Activated naive CD4-positive, alpha-beta T cell treated with anti-CD3 and anti-CD28 coated beads for 36 hours (primary cell): ENCODE measurements at regions not wholly inside any gene's neighbourhood (a gene's known extent, or its start where the extent isn't known, plus 50 kb on each side); places are given as distances from the start of the nearest gene placed in this dataset.
A peak's percentile ranks its signal among the peaks of the same experiment; 100 is the strongest.

Source experiments
- CTCF ChIA-PET: fragments of 350-600 bp; sonication (Branson Sonifier 250); formaldehyde crosslinking; loops from one replicate; lab custom pipeline; 2021; ENCODE audit warnings: antibody characterized with exemption; lab: Charles Lee
- DNase-seq: peaks from one replicate; pipeline ENCODE4 v3.0.0-alpha.2; 2020
- H3K27ac Mint-ChIP-seq: one replicate; pipeline ENCODE4 v1.8.0; 2021; ENCODE audit warnings: mild to moderate bottlenecking, mixed read lengths
- H3K27me3 Mint-ChIP-seq: one replicate; pipeline ENCODE4 v1.8.0; 2021; ENCODE audit warnings: low read depth, mixed read lengths
- H3K36me3 Mint-ChIP-seq: one replicate; pipeline ENCODE4 v1.8.0; 2021; ENCODE audit warnings: low read depth, mixed read lengths
- H3K4me1 Mint-ChIP-seq: one replicate; pipeline ENCODE4 v1.8.0; 2021; ENCODE audit warnings: low read depth, mixed read lengths
- H3K4me3 Mint-ChIP-seq: one replicate; pipeline ENCODE4 v1.8.0; 2021; ENCODE audit warnings: mild to moderate bottlenecking, moderate library complexity, mixed read lengths
- H3K9me3 Mint-ChIP-seq: one replicate; pipeline ENCODE4 v1.8.0; 2021; ENCODE audit warnings: mixed read lengths
- intact Hi-C: fragments of 100-400 bp; cut with micrococcal nuclease; formaldehyde crosslinking; loops from one replicate; pipeline ENCODE4 v1.15.1; 2023

- no peaks in the 10 kb centered on the region for H3K27me3 Mint-ChIP-seq
- intact Hi-C loops: no loop called here
- no peaks in the 10 kb centered on the region for H3K4me1 Mint-ChIP-seq
- CTCF ChIA-PET: interaction anchor here (0.5 to 1.2 kb wide), 3 partner anchors 17 to 389 kb away, joined by 3 read pairs; no protein-coding TSS in a partner anchor
- no peak overlapping the region for H3K27ac Mint-ChIP-seq
- H3K4me3 Mint-ChIP-seq: no peak overlapping the region
- peak; percentile 12 for DNase-seq
- no peaks in the 10 kb centered on the region for H3K9me3 Mint-ChIP-seq
- H3K36me3 Mint-ChIP-seq: no peaks in the 10 kb centered on the region
These were observed 180.5 kb downstream of the CEMIP2 start for GRCh38 chr9:71587576-71588362.

GRCh38 chr9:71583792-71584191 lies 184.5 kb downstream of the CEMIP2 start:
- no peak overlapping the region for H3K27ac Mint-ChIP-seq
- no peaks in the 10 kb centered on the region for H3K4me1 Mint-ChIP-seq
- no peaks in the 10 kb centered on the region for H3K9me3 Mint-ChIP-seq
- no peaks in the 10 kb centered on the region for H3K36me3 Mint-ChIP-seq
- H3K27me3 Mint-ChIP-seq: no peaks in the 10 kb centered on the region
- intact Hi-C loops: no loop called here
- no peak overlapping the region for H3K4me3 Mint-ChIP-seq
- DNase-seq: no peak
- CTCF ChIA-PET: no interaction called here

GRCh38 chr9:71582347-71582746 lies 186.0 kb downstream of the CEMIP2 start:
- no peaks in the 10 kb centered on the region for H3K9me3 Mint-ChIP-seq
- no peaks in the 10 kb centered on the region for H3K4me1 Mint-ChIP-seq
- intact Hi-C loops: no loop called here
- H3K4me3 Mint-ChIP-seq: no peak overlapping the region
- H3K27ac Mint-ChIP-seq: no peak overlapping the region
- H3K27me3 Mint-ChIP-seq: peaks cover 2% of the 10 kb centered on the region
- H3K36me3 Mint-ChIP-seq: no peaks in the 10 kb centered on the region
- CTCF ChIA-PET: no interaction called here
- DNase-seq: no peak

- Mint-ChIP-seq H3K36me3 (no peaks in the 10 kb centered on the region), H3K27me3 (peaks cover 2% of the 10 kb centered on the region), H3K4me1 (no peaks in the 10 kb centered on the region), H3K27ac (no peak overlapping the region), H3K4me3 (no peak overlapping the region), H3K9me3 (no peaks in the 10 kb centered on the region)
- DNase-seq: no peak
- CTCF ChIA-PET: interaction anchor here (0.6 kb wide), 2 partner anchors 94 to 297 kb away, joined by 3 read pairs; no protein-coding TSS in a partner anchor
- intact Hi-C loops: no loop called here
These were observed 187.2 kb downstream of the CEMIP2 start for GRCh38 chr9:71581101-71581500.

- intact Hi-C loops: no loop called here
- DNase-seq: no peak
These were observed 197.1 kb downstream of the CEMIP2 start for GRCh38 chr9:71571186-71571585.

GRCh38 chr9:71567890-71568289 lies 200.4 kb downstream of the CEMIP2 start:
- no peaks in the 10 kb centered on the region for H3K4me1 Mint-ChIP-seq
- H3K4me3 Mint-ChIP-seq: no peak overlapping the region
- no peak for DNase-seq
- intact Hi-C loops: no loop called here
- H3K9me3 Mint-ChIP-seq: no peaks in the 10 kb centered on the region
- H3K27ac Mint-ChIP-seq: no peak overlapping the region
- CTCF ChIA-PET: interaction anchor here (1.3 kb wide), 1 partner anchor 11 kb away, joined by 4 read pairs; no protein-coding TSS in a partner anchor
- no peaks in the 10 kb centered on the region for H3K36me3 Mint-ChIP-seq
- peaks cover 8% of the 10 kb centered on the region for H3K27me3 Mint-ChIP-seq

More at GRCh38 chr9:71571186-71571585, 197.1 kb downstream of the CEMIP2 start:
- Mint-ChIP-seq H3K9me3 (no peaks in the 10 kb centered on the region), H3K36me3 (no peaks in the 10 kb centered on the region), H3K4me1 (no peaks in the 10 kb centered on the region), H3K27ac (no peak overlapping the region), H3K27me3 (peaks cover 9% of the 10 kb centered on the region), H3K4me3 (no peak overlapping the region)
- CTCF ChIA-PET: no interaction called here

- H3K4me3 Mint-ChIP-seq: no peak overlapping the region
- CTCF ChIA-PET: no interaction called here
- intact Hi-C loops: no loop called here
- H3K27ac Mint-ChIP-seq: no peak overlapping the region
- peaks cover 4% of the 10 kb centered on the region for H3K27me3 Mint-ChIP-seq
- no peaks in the 10 kb centered on the region for H3K4me1 Mint-ChIP-seq
- no peaks in the 10 kb centered on the region for H3K36me3 Mint-ChIP-seq
- DNase-seq: no peak
- H3K9me3 Mint-ChIP-seq: no peaks in the 10 kb centered on the region
These were observed 206.2 kb downstream of the CEMIP2 start for GRCh38 chr9:71562140-71562539.

GRCh38 chr9:71557310-71557709 lies 211.0 kb downstream of the CEMIP2 start:
- DNase-seq: no peak
- Mint-ChIP-seq H3K9me3 (no peaks in the 10 kb centered on the region), H3K36me3 (no peaks in the 10 kb centered on the region), H3K4me3 (no peak overlapping the region), H3K4me1 (no peaks in the 10 kb centered on the region), H3K27ac (no peak overlapping the region), H3K27me3 (peaks cover 6% of the 10 kb centered on the region)
- CTCF ChIA-PET: no interaction called here
- intact Hi-C loops: no loop called here

- CTCF ChIA-PET: interaction anchor here (0.6 to 1.0 kb wide), 2 partner anchors 10 to 249 kb away, joined by 3 to 4 read pairs; no protein-coding TSS in a partner anchor
- intact Hi-C loops: no loop called here
- Mint-ChIP-seq H3K36me3 (no peaks in the 10 kb centered on the region), H3K27ac (no peak overlapping the region), H3K9me3 (no peaks in the 10 kb centered on the region), H3K4me3 (no peak overlapping the region), H3K4me1 (no peaks in the 10 kb centered on the region), H3K27me3 (peaks cover 11% of the 10 kb centered on the region)
- no peak for DNase-seq
These were observed 215.8 kb downstream of the CEMIP2 start for GRCh38 chr9:71552480-71552879.

- CTCF ChIA-PET: no interaction called here
These were observed 219.3 kb downstream of the CEMIP2 start for GRCh38 chr9:71549023-71549422.

GRCh38 chr9:71544464-71544863 lies 223.8 kb downstream of the CEMIP2 start:
- intact Hi-C loops: no loop called here
- DNase-seq: no peak
- H3K4me3 Mint-ChIP-seq: no peak overlapping the region
- CTCF ChIA-PET: interaction anchor here (0.5 kb wide), 1 partner anchor 277 kb away, joined by 3 read pairs; no protein-coding TSS in a partner anchor
- H3K36me3 Mint-ChIP-seq: no peaks in the 10 kb centered on the region
- H3K4me1 Mint-ChIP-seq: no peaks in the 10 kb centered on the region
- no peak overlapping the region for H3K27ac Mint-ChIP-seq
- H3K27me3 Mint-ChIP-seq: peaks cover 8% of the 10 kb centered on the region
- no peaks in the 10 kb centered on the region for H3K9me3 Mint-ChIP-seq

More at GRCh38 chr9:71549023-71549422, 219.3 kb downstream of the CEMIP2 start:
- intact Hi-C loops: no loop called here
- H3K4me1 Mint-ChIP-seq: no peaks in the 10 kb centered on the region
- no peaks in the 10 kb centered on the region for H3K36me3 Mint-ChIP-seq
- H3K4me3 Mint-ChIP-seq: no peak overlapping the region
- peaks cover 11% of the 10 kb centered on the region for H3K27me3 Mint-ChIP-seq
- H3K9me3 Mint-ChIP-seq: no peaks in the 10 kb centered on the region
- DNase-seq: no peak
- H3K27ac Mint-ChIP-seq: no peak overlapping the region

- no peaks in the 10 kb centered on the region for H3K9me3 Mint-ChIP-seq
- peaks cover 5% of the 10 kb centered on the region for H3K27me3 Mint-ChIP-seq
- H3K4me3 Mint-ChIP-seq: no peak overlapping the region
- intact Hi-C loops: no loop called here
- no peaks in the 10 kb centered on the region for H3K36me3 Mint-ChIP-seq
- H3K27ac Mint-ChIP-seq: no peak overlapping the region
- no peak for DNase-seq
- no peaks in the 10 kb centered on the region for H3K4me1 Mint-ChIP-seq
- CTCF ChIA-PET: interaction anchor here (0.6 to 1.3 kb wide), 2 partner anchors 11 to 144 kb away, joined by 3 read pairs; no protein-coding TSS in a partner anchor
These were observed 226.9 kb downstream of the CEMIP2 start for GRCh38 chr9:71541436-71541835.
